ENCODE measurements at regions not wholly inside any gene's neighbourhood (a gene's known extent, or its start where the extent isn't known, plus 50 kb on each side); places are given as distances from the start of the nearest gene placed in this dataset.

DNA sequence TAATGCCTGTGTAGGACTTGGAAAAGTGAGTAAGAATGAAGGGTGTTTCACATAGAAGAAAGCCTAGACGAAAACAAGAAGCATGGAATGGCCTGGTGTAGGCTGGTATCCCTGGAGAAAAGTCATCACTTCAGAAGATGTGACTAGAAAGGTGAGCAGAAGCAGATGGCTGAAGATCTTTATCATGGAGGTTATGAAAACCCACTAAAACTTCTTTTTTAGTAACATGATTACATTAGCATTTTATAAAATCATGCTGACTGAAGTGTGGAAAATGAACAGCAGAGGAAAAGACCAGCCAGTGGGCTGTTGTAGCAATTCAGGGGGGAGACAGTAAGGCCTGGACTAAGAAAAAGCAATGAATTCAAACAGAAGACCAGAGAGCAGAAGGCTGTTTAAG, 114.5 kb upstream of the G2E3 start:
- TF ChIP-seq, protein P1, sequence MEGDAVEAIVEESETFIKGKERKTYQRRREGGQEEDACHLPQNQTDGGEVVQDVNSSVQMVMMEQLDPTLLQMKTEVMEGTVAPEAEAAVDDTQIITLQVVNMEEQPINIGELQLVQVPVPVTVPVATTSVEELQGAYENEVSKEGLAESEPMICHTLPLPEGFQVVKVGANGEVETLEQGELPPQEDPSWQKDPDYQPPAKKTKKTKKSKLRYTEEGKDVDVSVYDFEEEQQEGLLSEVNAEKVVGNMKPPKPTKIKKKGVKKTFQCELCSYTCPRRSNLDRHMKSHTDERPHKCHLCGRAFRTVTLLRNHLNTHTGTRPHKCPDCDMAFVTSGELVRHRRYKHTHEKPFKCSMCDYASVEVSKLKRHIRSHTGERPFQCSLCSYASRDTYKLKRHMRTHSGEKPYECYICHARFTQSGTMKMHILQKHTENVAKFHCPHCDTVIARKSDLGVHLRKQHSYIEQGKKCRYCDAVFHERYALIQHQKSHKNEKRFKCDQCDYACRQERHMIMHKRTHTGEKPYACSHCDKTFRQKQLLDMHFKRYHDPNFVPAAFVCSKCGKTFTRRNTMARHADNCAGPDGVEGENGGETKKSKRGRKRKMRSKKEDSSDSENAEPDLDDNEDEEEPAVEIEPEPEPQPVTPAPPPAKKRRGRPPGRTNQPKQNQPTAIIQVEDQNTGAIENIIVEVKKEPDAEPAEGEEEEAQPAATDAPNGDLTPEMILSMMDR (IDR thresholded peaks at IDR 0.05): no peak
- no peak for TF ChIP-seq EZH2 (IDR thresholded peaks at IDR 0.05)

All from neural progenitor cell (in vitro differentiated cells).